Keratinocyte (primary cell): ENCODE measurements at regions not wholly inside any gene's neighbourhood (a gene's known extent, or its start where the extent isn't known, plus 50 kb on each side); places are given as distances from the start of the nearest gene placed in this dataset.

ENCODE experiments used
- EZH2 ChIP-seq: IDR thresholded peaks from one replicate; pipeline ENCODE4 v1.6.1; 2012; ENCODE audit warnings: inconsistent platforms, mild to moderate bottlenecking, low read length, moderate library complexity
- TF ChIP-seq, protein P1 (sequence below), 3 experiments: IDR thresholded peaks in 1 of 3; conservative IDR thresholded peaks in 1 of 3; optimal IDR thresholded peaks in 1 of 3; 2 replicates in 2 of 3; 3 replicates in 1 of 3; pipeline versions ENCODE3 to v1.5.1; 2011; ENCODE audit warnings: low read length in 3 of 3, mild to moderate bottlenecking in 3 of 3, moderate library complexity in 2 of 3, control low read depth in 1 of 3, inconsistent platforms in 1 of 3; ENCODE audit not compliant: insufficient read depth in 2 of 3; ENCODE audit errors: extremely low read depth in 1 of 3

DNA sequence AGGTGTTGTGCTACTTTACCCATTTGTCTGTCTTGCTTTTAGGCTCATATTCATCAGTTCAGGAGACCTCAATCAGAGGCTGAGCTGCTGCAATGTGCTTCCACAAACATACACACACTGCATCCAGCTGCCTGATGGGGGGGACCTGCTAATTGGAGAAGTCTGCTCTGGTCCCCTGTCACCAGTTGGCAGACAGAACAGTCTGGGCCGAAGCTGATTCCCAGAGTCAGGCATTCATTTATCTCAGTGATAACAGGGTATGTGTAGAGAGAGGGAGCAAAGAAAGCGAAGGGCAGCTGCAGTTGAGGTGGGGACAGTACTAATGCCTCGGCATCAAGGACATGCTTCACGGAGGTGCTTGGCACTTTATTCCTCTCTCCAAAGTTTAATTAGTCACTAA is 584.3 kb upstream of the PIK3C3 start:
- TF ChIP-seq, protein P1, sequence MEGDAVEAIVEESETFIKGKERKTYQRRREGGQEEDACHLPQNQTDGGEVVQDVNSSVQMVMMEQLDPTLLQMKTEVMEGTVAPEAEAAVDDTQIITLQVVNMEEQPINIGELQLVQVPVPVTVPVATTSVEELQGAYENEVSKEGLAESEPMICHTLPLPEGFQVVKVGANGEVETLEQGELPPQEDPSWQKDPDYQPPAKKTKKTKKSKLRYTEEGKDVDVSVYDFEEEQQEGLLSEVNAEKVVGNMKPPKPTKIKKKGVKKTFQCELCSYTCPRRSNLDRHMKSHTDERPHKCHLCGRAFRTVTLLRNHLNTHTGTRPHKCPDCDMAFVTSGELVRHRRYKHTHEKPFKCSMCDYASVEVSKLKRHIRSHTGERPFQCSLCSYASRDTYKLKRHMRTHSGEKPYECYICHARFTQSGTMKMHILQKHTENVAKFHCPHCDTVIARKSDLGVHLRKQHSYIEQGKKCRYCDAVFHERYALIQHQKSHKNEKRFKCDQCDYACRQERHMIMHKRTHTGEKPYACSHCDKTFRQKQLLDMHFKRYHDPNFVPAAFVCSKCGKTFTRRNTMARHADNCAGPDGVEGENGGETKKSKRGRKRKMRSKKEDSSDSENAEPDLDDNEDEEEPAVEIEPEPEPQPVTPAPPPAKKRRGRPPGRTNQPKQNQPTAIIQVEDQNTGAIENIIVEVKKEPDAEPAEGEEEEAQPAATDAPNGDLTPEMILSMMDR (optimal IDR thresholded peaks at IDR 0.05 in 1 of 3, IDR thresholded peaks at IDR 0.05 in 1 of 3, conservative IDR thresholded peaks at IDR 0.05 in 1 of 3; ENCODE audit: extremely low read depth in 1 of 3, insufficient read depth in 2 of 3, low read length in 3 of 3), result no peak
- TF ChIP-seq EZH2, result no peak
